ENCODE measurements at regions not wholly inside any gene's neighbourhood (a gene's known extent, or its start where the extent isn't known, plus 50 kb on each side); places are given as distances from the start of the nearest gene placed in this dataset.

DNA sequence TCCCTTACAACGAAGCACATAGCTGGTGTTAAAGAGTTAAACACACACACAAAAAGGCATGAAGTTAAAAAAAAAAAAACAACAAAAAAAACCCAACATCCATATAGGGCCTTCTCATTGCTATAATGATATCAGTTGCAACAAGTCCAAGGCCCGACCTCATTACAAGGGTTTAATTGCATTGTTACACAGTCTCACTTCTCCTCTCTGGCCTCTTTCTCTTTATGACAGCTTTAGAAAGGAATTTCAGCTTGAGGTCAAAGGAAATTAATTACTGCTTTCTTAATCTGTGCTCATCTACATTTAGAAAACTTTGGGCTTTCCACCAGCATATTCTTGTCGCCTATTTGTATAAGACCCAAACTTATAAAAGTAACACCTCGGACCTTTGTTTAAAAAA is 342.1 kb downstream of the NR2F2 start:
- H3K4me1 ChIP-seq = no peaks in the 10 kb centered on the region
- no peaks in the 10 kb centered on the region for H3K36me3 ChIP-seq
- H3K9me3 ChIP-seq = no peaks in the 10 kb centered on the region
- no peak overlapping the region for H3K27ac ChIP-seq
- no peak overlapping the region for H3K4me3 ChIP-seq
- WGBS, 4 donors = 73 to 82% (median 76%) methylated on average over 4 of the region's 4 CpGs
- no peak for ATAC-seq
- no peaks in the 10 kb centered on the region for H3K27me3 ChIP-seq
- DNase-seq = no peak
- intact Hi-C loops (cut with DNase I) = no loop called here
- TF ChIP-seq, protein P1, sequence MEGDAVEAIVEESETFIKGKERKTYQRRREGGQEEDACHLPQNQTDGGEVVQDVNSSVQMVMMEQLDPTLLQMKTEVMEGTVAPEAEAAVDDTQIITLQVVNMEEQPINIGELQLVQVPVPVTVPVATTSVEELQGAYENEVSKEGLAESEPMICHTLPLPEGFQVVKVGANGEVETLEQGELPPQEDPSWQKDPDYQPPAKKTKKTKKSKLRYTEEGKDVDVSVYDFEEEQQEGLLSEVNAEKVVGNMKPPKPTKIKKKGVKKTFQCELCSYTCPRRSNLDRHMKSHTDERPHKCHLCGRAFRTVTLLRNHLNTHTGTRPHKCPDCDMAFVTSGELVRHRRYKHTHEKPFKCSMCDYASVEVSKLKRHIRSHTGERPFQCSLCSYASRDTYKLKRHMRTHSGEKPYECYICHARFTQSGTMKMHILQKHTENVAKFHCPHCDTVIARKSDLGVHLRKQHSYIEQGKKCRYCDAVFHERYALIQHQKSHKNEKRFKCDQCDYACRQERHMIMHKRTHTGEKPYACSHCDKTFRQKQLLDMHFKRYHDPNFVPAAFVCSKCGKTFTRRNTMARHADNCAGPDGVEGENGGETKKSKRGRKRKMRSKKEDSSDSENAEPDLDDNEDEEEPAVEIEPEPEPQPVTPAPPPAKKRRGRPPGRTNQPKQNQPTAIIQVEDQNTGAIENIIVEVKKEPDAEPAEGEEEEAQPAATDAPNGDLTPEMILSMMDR (IDR thresholded peaks at IDR 0.05) = no peak
- TF ChIP-seq POLR2A (IDR thresholded peaks at IDR 0.05) = no peak

DNA sequence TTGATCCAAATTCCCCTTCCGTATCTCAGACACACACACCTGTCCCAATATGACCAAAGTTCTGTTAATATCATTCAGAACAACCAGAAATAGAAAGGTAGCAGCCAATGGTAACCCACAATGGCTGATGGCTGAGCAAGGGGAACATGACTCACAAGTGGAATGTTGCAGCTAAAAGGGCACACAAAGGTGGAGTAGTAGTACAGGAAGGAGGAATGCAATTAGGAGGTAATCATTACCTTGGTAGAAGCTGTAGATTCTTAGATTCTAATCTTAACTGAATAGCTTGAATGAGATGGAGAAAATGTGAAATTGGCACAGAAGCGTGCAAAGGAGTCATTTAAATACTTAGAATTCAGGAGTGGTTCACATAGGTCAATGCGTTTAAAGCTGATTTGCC is 347.9 kb downstream of the NR2F2 start:
- 87 to 91% (median 91%) methylated on average over 3 of the region's 3 CpGs for WGBS, 4 donors
- no peaks in the 10 kb centered on the region for H3K9me3 ChIP-seq
- no peak overlapping the region for H3K4me3 ChIP-seq
- H3K36me3 ChIP-seq = no peaks in the 10 kb centered on the region
- peaks cover 0 to 5% (median 0%) of the 10 kb centered on the region in 9 donors for H3K27me3 ChIP-seq
- no peak for TF ChIP-seq POLR2A (IDR thresholded peaks at IDR 0.05)
- TF ChIP-seq, protein P1 (IDR thresholded peaks at IDR 0.05) = no peak
- no peaks in the 10 kb centered on the region for H3K4me1 ChIP-seq
- ATAC-seq (no peak), DNase-seq (no peak)
- H3K27ac ChIP-seq = no peak overlapping the region
- intact Hi-C loops (cut with DNase I) = no loop called here

DNA sequence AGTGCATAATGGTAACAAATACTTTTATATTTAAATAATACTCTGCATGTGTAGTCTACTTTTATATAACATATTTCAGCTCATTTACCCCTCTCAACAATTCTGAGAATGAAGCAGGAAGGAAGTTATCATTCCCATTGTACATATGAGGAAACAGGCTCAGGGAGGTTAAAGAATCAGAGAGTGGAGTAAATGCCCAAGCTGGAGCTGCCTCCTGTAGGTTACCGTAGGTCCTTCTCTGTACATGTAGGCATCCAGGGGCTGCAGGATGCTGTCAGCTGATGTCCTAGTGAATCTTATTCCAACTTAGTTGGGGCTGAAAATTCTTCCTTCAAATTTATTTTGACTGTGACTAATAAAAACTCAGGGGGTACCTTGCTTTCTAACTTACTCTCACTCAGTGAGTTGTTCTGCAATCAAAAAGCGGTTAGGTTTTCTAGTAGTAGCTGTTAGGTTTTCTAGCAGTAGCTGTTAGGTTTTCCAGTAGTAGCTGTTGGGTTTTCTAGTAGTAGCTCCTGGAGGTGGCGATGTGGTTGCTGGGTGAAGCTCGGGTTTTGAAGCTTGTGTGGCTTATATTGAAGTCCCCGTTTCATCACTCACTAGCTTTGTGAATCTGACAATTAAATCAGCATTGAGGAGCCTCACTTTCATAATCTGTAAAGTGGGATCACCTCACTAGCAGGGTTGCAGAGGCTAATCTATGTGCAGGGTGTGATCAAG is 357.0 kb downstream of the NR2F2 start:
- ATAC-seq (no peak), DNase-seq (no peak)
- no peaks in the 10 kb centered on the region for H3K36me3 ChIP-seq
- H3K4me3 ChIP-seq = no peak overlapping the region
- H3K4me1 ChIP-seq = no peaks in the 10 kb centered on the region
- intact Hi-C loops (cut with DNase I) = no loop called here
- TF ChIP-seq, protein P1 (IDR thresholded peaks at IDR 0.05) = no peak
- no peak for TF ChIP-seq POLR2A (IDR thresholded peaks at IDR 0.05)
- WGBS, 4 donors = 82 to 88% (median 85%) methylated on average over 5 of the region's 5 CpGs
- H3K27ac ChIP-seq = no peak overlapping the region
- peaks cover 0 to 9% (median 0%) of the 10 kb centered on the region in 9 donors for H3K27me3 ChIP-seq
- no peaks in the 10 kb centered on the region for H3K9me3 ChIP-seq

DNA sequence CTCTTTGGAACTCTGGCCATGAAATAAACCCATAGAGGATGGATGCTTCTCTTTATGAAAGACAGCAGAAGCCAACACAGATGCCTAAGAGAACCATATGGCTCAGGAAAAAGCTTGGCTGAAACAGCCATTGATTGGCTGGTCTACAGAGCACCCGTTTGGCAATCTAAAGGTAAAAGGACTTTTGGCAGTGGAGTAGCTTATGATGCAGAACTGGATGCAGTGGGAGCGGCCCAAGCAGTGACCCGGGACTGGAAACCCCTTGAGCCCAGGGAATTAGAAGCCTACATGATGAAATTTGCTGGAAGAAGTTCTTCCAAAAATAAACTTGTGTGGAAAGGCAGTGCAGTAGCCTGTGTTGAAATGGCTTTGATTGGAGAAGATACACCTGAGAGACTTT is 360.2 kb downstream of the NR2F2 start:
- ATAC-seq (no peak), DNase-seq (no peak)
- intact Hi-C loops (cut with DNase I) = no loop called here
- WGBS, 4 donors = 62 to 93% (median 75%) methylated on average over 3 of the region's 3 CpGs
- H3K4me1 ChIP-seq = no peaks in the 10 kb centered on the region
- no peak overlapping the region for H3K27ac ChIP-seq
- H3K4me3 ChIP-seq = no peak overlapping the region
- H3K9me3 ChIP-seq = no peaks in the 10 kb centered on the region
- TF ChIP-seq, protein P1 (IDR thresholded peaks at IDR 0.05) = no peak
- TF ChIP-seq POLR2A (IDR thresholded peaks at IDR 0.05) = no peak
- H3K36me3 ChIP-seq = no peaks in the 10 kb centered on the region
- H3K27me3 ChIP-seq = no peaks in the 10 kb centered on the region

Data from heart left ventricle (tissue), 16 donors.